ENCODE measurements at regions not wholly inside any gene's neighbourhood (a gene's known extent, or its start where the extent isn't known, plus 50 kb on each side); places are given as distances from the start of the nearest gene placed in this dataset.

GRCh38 chr5:164577742-164578141 lies 1072.3 kb downstream of the MAT2B start:
- Mint-ChIP-seq H3K4me1 (no peaks in the 10 kb centered on the region), H3K9me3 (no peaks in the 10 kb centered on the region), H3K27me3 (ENCODE audit: low read depth) (no peaks in the 10 kb centered on the region), H3K36me3 (no peaks in the 10 kb centered on the region), H3K4me3 (no peak overlapping the region), H3K27ac (no peak overlapping the region)
- ChIA-PET POLR2A (no interaction called here), CTCF (no interaction called here)
- DNase-seq (ENCODE audit: low spot score) (no peak), ATAC-seq (no peak)
- TF ChIP-seq ARID4B (CRISPR knock-in tag; IDR thresholded peaks at IDR 0.05; ENCODE audit: borderline replicate concordance) (no peak), CREM (CRISPR knock-in tag; IDR thresholded peaks at IDR 0.05) (no peak), JAZF1 (CRISPR knock-in tag; IDR thresholded peaks at IDR 0.05) (no peak), AFF4 (CRISPR knock-in tag; IDR thresholded peaks at IDR 0.05; ENCODE audit: borderline replicate concordance) (no peak), GRHL2 (CRISPR knock-in tag; IDR thresholded peaks at IDR 0.05; ENCODE audit: insufficient replicate concordance, severe bottlenecking) (no peak), ZNF425 (CRISPR knock-in tag; conservative IDR thresholded peaks at IDR 0.05) (no peak), PRRX2 (CRISPR knock-in tag; IDR thresholded peaks at IDR 0.05) (no peak), RORB (CRISPR knock-in tag; IDR thresholded peaks at IDR 0.05) (no peak), ZNF232 (CRISPR knock-in tag; IDR thresholded peaks at IDR 0.05) (no peak), NFYB (CRISPR knock-in tag; conservative IDR thresholded peaks at IDR 0.05; ENCODE audit: low read depth) (no peak)
- TF ChIP-seq, protein P1, sequence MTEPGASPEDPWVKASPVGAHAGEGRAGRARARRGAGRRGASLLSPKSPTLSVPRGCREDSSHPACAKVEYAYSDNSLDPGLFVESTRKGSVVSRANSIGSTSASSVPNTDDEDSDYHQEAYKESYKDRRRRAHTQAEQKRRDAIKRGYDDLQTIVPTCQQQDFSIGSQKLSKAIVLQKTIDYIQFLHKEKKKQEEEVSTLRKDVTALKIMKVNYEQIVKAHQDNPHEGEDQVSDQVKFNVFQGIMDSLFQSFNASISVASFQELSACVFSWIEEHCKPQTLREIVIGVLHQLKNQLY (CRISPR knock-in tag; IDR thresholded peaks at IDR 0.05) = no peak

GRCh38 chr5:164578401-164578800 lies 1073.0 kb downstream of the MAT2B start:
- CTCF ChIA-PET = no interaction called here
- Mint-ChIP-seq H3K4me1 (no peaks in the 10 kb centered on the region), H3K36me3 (no peaks in the 10 kb centered on the region), H3K4me3 (no peak overlapping the region), H3K27me3 (ENCODE audit: low read depth) (no peaks in the 10 kb centered on the region), H3K9me3 (no peaks in the 10 kb centered on the region), H3K27ac (no peak overlapping the region)
- DNase-seq (ENCODE audit: low spot score) = no peak
- ATAC-seq = no peak
- POLR2A ChIA-PET = no interaction called here
- TF ChIP-seq ETV6 (CRISPR knock-in tag; IDR thresholded peaks at IDR 0.05) (no peak), NR3C1 (CRISPR knock-in tag; conservative IDR thresholded peaks at IDR 0.05; ENCODE audit: low read depth) (no peak), ZNF281 (CRISPR knock-in tag; IDR thresholded peaks at IDR 0.05) (no peak), ARID4B (CRISPR knock-in tag; IDR thresholded peaks at IDR 0.05; ENCODE audit: borderline replicate concordance) (no peak), ZMAT4 (CRISPR knock-in tag; IDR thresholded peaks at IDR 0.05) (no peak)
